ENCODE measurements at regions not wholly inside any gene's neighbourhood (a gene's known extent, or its start where the extent isn't known, plus 50 kb on each side); places are given as distances from the start of the nearest gene placed in this dataset.
"Not testable (repeated sequence)": the region's sequence is repeated elsewhere in the genome, so short reads cannot be mapped to it uniquely, and the experiment has no call there.

DNA sequence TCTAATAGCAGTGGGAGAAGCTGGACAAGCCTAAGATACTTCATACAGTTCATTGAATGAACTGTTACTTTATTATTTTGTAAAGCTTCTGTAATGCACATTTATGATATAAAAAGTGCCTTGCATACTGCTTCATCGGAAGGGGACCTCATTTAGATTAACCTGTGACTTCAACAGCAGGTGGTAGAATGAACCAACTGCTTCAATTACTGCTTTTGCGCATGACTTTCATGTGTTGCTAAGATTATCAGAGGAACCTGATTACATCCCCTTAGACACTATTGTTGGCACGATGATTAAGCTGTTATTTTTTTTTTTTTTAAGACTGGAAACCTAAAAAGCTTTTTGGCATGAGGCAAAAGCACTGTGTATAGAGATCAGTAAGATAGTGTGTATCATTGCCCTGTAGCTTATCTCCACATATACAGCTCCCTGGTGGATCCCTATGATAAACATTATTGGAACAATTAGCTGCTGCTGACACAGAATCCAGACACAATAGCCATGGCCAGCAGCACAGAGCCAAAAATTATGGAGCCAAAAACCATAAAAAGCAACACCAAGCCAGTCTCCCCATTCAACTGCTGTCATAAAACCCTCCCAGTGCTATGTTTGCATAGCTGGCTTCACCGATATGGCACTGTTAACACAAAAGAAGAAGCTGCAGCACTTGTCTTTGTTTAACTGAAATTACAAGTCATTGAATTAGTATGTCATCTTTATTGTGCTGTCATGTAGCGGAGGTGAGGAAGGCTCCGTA lies 731.6 kb upstream of the MMS22L start:
- DNase-seq = no peak

DNA sequence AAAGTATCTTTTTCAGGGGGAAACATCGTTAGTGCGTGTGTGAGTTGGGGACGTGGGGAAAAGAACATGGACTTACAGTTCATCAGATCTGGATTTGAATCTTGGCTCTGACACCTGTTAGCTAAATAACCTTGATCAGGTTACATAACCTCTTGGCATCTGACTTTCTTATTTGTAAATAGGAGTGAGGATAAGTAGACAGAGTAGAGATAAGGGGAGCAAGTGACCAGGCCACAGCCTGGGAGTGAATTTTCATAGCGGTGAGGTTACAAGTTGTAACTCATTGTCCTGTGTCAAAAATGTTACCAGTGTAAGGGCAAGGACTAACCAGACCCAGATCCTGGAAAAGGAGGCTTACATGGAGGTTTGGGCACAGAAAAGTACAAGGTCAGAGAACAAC lies 733.5 kb upstream of the MMS22L start:
- no peak for DNase-seq

DNA sequence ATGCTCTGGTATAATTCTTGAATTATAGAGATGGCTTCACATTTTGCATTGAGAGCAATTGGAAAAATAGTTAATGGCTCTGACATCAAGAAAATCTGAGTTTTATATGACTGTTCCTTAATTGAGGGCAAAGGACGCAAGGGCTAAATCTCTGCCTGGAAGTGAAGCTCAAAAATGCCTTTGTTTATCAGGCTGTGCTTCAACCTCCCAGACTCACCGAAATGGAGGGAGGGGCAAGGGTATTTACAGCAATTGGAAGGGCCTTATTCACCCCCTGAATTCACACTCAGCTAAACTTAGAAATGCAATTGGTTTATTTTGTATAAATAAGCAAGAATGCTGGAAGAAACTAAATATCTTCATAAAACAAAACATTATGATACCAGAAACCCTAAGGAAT lies 737.2 kb upstream of the MMS22L start:
- no peak for DNase-seq

DNA sequence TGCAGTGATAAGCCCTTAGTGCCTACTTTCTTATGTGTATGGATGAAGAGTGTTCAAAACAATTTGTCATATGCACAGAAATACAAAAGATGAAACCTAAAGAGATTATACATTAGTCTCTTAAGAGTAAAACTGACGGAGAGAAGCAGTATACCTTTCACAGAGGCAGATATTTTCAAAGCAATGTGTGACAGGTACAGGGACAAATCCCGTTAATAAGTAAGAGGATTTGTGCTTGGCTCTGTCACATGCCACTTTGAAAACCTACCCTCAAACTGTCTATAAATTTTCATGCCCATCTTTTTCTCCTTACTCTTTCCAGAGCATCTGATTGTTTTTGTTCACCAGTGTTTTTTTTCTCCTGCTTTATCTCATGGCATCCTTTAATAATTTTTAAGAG lies 741.3 kb upstream of the MMS22L start:
- DNase-seq = no peak

DNA sequence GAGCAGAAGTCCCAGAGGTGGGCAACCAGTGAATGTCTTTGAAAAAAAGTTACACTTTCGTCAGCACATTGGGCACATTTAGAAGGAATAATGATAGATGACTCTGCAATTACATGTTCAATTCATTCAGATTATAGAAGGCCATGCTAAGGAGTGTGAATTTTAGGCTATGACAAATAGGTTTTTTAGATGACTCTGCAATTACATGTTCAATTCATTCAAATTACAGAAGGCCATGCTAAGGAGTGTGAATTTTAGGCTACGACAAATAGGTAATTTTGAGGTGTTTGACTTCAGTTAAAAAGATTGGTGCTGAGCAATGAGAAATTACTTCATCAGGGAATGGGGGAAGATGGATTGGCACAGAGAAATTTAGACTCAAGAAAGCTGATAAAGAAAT lies 744.9 kb upstream of the MMS22L start:
- no peak for DNase-seq

DNA sequence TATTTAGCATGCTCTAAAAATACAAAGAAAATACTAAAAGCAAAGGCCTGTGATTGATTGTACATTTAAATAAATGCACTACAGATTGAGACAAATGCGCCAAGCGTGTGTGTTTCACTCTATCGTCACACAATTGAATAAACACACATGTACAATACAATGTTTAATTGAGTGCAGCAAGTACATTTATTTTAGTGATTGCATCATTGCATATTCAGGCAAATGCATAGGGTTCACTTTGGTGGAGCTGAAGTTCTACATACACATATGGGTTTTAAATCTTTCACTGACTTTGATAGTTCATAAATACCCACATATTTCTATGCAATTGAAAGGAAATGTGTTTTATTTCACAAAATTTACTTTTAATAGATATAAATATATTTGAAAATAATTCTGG lies 750.6 kb upstream of the MMS22L start:
- DNase-seq = no peak

DNA sequence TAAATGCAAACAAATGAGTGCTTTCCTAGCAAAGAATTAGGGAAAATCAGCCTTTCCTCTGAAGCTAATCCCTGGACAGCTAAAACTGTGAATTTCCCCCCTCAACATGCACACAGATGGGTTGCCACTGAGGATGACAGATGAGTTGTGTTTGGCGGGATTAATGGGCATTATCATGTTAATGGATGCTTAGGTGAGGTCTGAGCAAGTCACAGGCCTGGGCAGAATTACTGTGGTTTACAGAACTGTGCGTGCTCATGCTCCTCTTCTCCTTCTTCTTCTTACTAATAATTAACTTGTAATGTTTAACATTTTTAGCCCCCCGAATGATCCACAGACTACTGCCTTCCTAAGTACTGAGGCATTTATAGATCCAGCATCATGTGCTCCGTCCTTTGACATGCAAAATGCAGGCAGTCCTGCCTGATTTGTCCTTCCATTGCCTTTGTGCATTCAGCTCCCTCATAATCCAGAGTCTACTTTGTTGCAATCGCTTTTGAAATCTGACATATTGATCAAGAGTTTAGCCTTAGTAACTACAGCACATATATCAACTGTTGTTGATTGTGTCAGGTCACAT lies 753.4 kb upstream of the MMS22L start:
- no peak for DNase-seq

DNA sequence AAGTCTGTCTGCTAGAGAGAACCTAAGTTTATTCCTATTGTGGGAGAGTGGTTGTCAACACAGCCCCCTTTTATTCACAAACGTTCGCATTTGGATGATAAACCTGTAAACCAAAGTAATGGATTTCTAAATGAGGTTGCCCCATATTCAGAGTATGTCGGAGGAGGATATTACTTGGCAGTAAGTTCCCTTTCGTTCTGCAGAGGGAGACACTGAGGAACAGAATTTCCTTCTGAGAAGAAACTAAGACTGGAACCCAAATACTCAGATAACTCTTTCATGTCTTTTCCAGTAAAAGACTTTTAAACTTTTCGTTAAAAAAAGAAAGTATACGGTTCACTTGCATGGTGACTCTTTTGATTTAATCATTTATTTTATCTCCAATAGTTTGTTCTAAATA lies 754.6 kb upstream of the MMS22L start:
- no peak for DNase-seq

DNA sequence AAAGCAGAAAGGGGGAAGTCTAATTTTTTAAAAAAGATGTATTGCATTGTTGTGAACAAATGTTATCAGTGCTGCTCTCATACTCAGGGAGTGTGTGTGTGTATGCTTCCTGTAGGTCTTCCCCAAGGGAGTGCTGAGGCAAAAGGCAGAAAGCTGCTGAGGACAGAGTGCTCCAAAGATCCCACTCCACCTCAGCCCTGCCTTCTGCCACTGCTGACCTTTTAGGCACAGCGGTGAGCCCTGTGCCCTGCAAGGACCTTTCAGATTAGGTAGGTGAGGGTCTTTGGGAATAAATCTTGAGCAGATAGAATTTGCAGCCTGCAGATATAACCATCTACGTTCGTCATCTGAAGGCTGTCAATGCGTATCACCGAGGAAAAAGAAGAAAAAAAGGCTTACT lies 756.4 kb upstream of the MMS22L start:
- no peak for DNase-seq

DNA sequence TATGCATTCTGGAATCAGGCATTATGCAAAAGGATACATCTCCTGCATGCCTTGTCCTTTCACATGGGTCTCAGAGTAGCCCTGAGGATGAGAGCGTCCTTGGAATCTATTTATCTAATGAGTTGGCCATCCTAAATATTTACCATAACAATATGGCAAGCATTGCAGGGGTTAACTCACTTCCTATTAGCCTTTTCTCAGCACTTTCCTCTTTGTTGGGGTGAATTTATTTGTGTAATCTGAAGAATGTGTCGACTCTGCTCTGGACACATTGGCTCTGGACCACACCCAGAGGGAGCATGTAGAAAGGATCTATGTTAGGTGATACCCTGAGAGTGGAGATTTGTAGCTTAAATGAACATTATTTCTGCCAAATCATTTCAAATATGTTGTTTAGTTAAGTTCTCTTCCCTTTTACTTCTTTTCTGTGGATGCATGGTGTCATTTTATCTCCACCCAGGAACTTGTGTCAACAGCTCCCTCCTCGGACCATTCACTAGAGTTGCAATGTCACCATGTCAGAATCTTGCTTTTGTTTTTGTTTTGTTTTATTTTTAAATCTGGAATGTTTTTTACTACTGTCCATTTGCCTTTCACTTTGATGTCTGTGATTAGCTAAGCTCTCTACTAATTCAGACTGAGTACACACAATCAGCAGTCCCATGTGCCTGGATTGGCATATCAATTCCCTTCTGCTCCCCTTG lies 757.0 kb upstream of the MMS22L start:
- DNase-seq = peak in 1 of 56 donors; percentile 21

DNA sequence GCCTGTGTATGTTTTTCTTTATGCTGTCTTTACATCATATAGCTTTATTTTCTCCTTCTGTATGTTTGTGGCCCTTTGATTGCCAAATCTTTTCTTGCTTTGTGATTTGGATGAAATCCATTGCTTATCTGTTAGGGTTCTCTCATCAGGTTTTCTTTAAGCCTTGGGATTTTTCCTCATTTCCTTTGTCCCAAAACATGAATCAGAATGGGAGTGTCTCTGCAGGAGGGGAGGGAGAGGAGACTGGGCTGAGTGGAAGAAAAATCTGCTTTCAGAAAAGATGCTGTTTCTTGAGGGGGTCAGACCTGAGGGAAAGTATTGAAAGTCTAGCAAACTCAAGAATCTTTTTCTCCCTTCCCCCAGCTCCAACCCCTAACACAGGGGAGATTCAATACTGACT lies 758.0 kb upstream of the MMS22L start:
- DNase-seq = no peak

DNA sequence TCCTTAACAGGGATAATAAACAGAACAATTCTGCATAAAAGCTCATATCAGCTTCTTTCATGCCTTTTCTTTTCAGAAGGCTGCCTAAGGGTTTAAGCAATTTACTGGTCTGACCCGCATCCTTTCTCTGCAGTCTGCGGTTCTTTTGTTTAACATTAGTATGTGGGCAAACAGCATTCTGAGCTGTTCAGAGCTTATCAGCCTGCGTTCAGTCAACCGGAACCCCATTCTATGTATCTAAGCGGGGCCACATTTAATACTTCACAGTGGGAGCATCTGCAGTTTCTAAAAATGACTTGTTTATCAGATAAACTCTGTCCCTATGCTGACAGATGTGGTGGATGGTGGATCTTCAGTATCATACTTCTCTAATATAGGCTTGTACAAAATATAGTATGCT lies 758.9 kb upstream of the MMS22L start:
- no peak for DNase-seq

DNA sequence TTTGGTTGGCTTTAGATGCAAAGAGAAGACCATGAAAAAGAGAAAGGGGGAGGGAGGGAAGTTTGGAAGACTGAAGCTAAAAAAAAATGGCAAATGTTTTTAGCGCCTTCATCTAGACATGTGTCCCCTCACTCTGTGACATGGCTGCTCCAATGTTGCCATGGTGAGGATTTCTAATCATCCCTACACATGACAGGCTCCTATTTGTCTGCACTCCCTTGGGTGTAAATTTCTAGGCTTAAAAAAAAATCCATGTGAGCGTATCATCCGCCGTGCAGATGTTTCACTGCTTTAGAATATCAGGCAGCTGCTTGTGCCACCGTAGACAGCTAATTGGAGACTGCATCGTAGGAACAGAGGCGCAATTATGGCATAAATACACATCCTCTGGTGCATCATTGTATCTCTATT lies 761.1 kb upstream of the MMS22L start:
- DNase-seq = peak in 2 of 56 donors; percentile 6 to 23

DNA sequence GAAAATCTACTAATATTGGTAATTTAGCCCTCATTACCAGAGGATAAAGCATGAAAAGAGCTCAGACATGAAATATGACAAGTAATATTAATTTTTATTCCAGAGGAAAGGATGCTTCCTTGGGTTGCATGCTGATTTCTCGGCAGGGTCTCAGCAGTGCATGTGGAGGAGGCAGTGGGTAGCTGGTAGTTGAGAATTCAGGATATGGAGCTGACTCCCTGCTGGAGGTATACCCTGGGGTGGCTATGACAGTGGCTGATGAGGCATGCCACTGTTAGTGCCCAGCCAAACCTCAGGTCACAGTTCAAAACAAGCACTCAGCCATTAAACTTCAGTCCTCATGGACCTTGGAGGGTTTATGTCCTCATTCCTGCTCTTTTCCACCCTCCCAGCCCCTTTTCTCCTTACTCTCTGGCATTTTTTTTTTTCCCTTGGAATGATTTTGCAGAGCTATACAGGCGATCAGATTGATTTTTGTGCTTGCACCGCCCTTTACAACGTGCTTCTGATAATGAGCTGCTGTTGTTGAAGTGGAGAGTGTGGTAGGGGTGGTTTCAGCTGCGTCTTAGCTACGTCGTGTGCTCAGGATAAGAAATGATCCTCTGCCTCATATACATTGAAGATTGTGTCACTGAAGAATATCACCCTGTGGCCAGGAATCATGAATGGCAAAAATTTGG lies 761.9 kb upstream of the MMS22L start:
- DNase-seq = no peak

DNA sequence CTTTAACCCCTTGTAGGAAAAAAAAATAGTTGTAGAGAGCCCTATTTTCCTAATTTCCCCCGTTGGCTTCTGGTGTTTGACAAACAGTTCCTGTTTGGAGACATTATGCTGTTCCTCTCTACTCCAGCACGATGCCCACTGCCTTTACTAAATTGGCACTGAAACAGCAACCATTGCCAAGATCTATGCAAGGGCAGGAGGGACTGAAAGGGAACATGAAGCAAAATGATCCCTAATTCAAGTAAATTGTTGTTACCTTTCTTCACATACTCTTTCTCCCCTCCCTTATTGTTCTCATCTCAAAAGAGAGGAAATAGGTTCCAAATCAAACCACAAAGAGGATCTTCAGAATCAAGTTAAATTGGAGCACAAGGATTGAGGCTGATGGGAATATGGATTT lies 764.1 kb upstream of the MMS22L start:
- no peak for DNase-seq

DNA sequence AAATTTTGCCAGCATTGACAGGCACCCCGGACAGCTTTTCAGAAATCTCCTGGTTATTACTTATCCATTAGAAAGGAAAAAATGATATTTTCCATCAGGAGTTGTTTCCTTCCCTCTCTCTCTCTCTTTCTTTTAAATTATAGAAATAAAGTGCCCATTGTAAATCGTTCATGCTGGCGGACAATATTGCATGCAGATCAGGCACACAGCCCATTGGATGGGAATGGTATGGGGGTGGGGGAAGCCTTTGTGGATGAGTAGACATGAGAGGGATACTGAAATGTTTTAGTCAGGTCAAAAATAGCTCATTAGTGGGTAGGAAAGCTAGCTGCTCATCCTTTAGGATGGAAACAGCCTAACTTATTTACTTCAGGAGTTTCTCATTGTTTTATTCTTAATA lies 764.9 kb upstream of the MMS22L start:
- peak in 8 of 56 donors; percentile 9 to 41 (median 22) for DNase-seq

DNA sequence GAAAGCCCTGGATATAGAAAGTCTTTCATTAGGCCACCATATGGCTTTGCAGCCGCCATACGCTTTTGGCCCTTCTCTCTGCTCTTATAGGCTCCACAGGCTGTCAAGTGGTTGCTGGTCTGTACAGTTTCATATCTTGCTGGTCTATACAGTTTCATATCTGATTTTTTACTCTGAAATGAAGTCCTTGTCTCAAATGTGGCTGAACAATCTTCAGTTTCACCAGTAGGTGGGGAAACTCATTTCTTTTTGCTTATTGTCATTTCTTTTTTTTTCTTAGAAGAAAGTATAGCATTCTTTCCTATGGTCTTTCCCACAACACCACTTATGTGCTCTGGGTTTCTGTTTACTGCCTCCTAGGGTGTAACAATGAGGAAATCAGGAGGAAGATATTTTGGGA lies 771.4 kb upstream of the MMS22L start:
- no peak for DNase-seq

DNA sequence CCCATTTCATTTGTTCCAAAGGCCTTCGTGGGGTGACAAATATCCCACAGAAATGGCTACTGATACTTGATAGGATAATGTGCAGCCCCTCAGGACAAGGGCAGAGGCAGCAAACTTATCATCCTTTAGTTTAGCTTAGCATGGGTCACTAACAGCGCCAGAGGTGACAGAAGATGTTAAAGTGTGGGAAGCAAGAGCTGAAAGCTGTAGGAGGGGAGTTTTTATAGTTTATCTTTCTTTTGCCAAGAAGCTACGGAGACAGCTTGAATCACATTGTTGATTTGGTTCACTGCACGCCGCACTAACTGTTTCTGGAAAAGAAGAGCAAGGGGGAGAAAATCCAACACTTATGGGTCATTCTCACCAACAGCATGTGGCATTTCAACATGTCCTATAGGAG lies 773.9 kb upstream of the MMS22L start:
- DNase-seq = peak in 1 of 56 donors; percentile 5

DNA sequence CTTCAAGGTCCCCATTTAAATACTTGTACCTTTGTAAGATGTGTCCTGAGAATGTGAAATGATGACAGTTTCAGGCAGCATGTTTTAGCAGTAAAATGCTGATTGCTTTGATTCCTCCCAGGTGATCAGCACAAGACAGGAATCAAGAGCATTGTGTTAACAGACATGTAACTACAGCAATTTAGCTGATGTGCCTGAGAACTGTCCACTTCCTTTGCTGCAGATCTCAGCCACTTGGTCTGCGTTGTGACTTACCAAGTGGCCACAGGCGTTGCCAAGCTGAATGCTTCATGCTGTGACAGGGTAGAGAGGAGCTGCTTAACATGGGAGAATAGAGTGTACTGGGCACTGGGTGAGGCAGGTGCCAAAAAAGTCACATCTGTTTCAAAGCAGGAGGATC lies 767.0 kb upstream of the POU3F2 start:
- no peak for DNase-seq

DNA sequence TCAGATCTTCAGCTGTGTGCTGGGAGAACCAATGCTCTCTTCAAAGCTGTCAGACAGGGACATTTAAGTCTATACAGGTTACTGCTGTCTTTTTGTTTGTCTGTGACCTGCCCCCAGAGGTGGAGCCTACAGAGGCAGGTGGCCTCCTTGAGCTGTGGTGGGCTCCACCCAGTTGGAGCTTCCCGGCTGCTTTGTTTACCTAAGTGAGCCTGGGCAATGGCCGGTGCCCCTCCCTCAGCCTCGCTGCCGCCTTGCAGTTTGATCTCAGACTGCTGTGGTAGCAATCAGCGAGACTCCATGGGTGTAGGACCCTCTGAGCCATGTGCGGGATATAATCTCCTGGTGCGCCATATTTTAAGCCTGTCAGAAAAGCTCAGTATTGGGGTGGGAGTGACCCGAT lies 745.8 kb upstream of the POU3F2 start:
- DNase-seq = not testable (repeated sequence)

DNA sequence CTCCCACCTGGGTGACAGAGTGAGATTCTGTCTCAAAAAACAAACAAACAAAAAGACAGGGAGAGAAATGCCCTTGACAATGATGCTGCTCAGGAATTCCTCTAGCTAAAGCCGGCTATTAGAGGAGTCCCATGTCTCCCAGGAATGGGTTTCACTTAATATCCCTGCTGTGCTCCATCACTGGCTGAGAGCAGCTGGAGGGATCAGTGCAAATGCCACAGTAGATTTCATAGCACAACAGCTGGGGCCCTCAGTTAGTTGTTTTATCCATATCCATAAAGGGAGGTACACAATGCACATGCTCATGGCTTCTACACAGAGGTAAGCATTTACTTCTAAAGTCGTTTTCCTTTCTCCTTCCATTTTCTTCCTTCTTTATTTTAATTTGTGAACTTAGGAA lies 742.0 kb upstream of the POU3F2 start:
- DNase-seq = no peak

DNA sequence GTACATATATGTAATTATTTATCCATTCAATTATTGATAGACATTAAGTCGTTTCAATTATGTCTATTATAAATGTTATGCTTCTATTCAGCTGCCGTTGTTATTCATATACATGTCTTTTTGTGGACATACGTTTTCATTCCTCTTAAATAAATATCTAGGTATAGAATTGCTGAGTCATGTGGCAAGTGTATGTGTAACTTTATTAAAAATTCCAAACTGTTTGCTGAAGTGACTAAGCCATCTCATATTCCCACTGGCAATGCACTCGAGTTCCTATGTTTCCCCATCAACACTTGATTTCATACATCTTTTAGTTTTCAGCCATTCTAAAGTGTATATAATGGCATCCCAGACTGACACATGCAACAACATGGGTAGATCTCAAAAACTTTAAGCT lies 739.7 kb upstream of the POU3F2 start:
- DNase-seq = no peak

Data from nucleus accumbens (tissue), 56 donors.